ENCODE measurements at regions not wholly inside any gene's neighbourhood (a gene's known extent, or its start where the extent isn't known, plus 50 kb on each side); places are given as distances from the start of the nearest gene placed in this dataset.

- Histone ChIP-seq H3K4me3 (no peak overlapping the region), H3K27ac (no peak overlapping the region), H3K9me3 (no peaks in the 10 kb centered on the region), H3K36me3 (replicated peaks in 1 of 2; ENCODE audit: insufficient read depth in 1 of 2, low read depth in 2 of 2) (no peaks in the 10 kb centered on the region), H3K4me1 (no peaks in the 10 kb centered on the region), H3K27me3 (no peaks in the 10 kb centered on the region)
- WGBS, 2 donors, result 80 to 91% methylated on average over 5 of the region's 5 CpGs
- TF ChIP-seq CTCF (IDR thresholded peaks at IDR 0.05), result no peak
- TF ChIP-seq POLR2A (IDR thresholded peaks at IDR 0.05), result no peak
- DNase-seq (no peak), ATAC-seq (no peak)
- intact Hi-C loops (cut with DNase I), result no loop called here
Measured at GRCh38 chrX:124272370-124272982, 60.0 kb upstream of the TEX13D start.

- Histone ChIP-seq H3K4me1 (no peaks in the 10 kb centered on the region), H3K36me3 (replicated peaks in 1 of 2; ENCODE audit: insufficient read depth in 1 of 2, low read depth in 2 of 2) (no peaks in the 10 kb centered on the region), H3K9me3 (no peaks in the 10 kb centered on the region), H3K27me3 (no peaks in the 10 kb centered on the region), H3K27ac (no peak overlapping the region), H3K4me3 (no peak overlapping the region)
- intact Hi-C loops (cut with DNase I), result no loop called here
- DNase-seq, result no peak
- no peak for ATAC-seq
- WGBS, 2 donors, result 31 to 43% methylated on average over 10 of the region's 10 CpGs
- TF ChIP-seq POLR2A (IDR thresholded peaks at IDR 0.05), result no peak
- no peak for TF ChIP-seq CTCF (IDR thresholded peaks at IDR 0.05)
Measured at GRCh38 chrX:124274438-124275181, 57.9 kb upstream of the TEX13D start.

- ATAC-seq (no peak), DNase-seq (no peak)
- Histone ChIP-seq H3K36me3 (replicated peaks in 1 of 2; ENCODE audit: insufficient read depth in 1 of 2, low read depth in 2 of 2) (no peaks in the 10 kb centered on the region), H3K27ac (no peak overlapping the region), H3K9me3 (no peaks in the 10 kb centered on the region), H3K4me3 (no peak overlapping the region), H3K4me1 (no peaks in the 10 kb centered on the region), H3K27me3 (no peaks in the 10 kb centered on the region)
- intact Hi-C loops (cut with DNase I), result no loop called here
- 77 to 78% methylated on average over 1 to 2 of the region's 2 CpGs for WGBS, 2 donors
- TF ChIP-seq CTCF (IDR thresholded peaks at IDR 0.05) (no peak), POLR2A (IDR thresholded peaks at IDR 0.05) (no peak)
Measured at GRCh38 chrX:124275182-124275894, 57.1 kb upstream of the TEX13D start.

GRCh38 chrX:124280294-124280902 lies 52.1 kb upstream of the TEX13D start:
- no peak overlapping the region for H3K4me3 ChIP-seq
- no peaks in the 10 kb centered on the region for H3K27me3 ChIP-seq
- no peaks in the 10 kb centered on the region for H3K36me3 ChIP-seq (replicated peaks in 1 of 2; ENCODE audit: insufficient read depth in 1 of 2, low read depth in 2 of 2)
- TF ChIP-seq CTCF (IDR thresholded peaks at IDR 0.05), result no peak
- TF ChIP-seq POLR2A (IDR thresholded peaks at IDR 0.05), result no peak
- DNase-seq, result no peak
- H3K9me3 ChIP-seq, result no peaks in the 10 kb centered on the region
- H3K4me1 ChIP-seq, result no peaks in the 10 kb centered on the region
- 53 to 55% methylated on average over 8 of the region's 8 CpGs for WGBS, 2 donors
- H3K27ac ChIP-seq, result no peak overlapping the region
- no peak for ATAC-seq
- intact Hi-C loops (cut with DNase I), result no loop called here
